GM12873 (cell line): ENCODE measurements at regions not wholly inside any gene's neighbourhood (a gene's known extent, or its start where the extent isn't known, plus 50 kb on each side); places are given as distances from the start of the nearest gene placed in this dataset.

Experiments used
- TF ChIP-seq, protein P1 (sequence below): IDR thresholded peaks from 2 replicates; pipeline ENCODE4 v1.5.1; 2012; ENCODE audit warnings: low read depth, mild to moderate bottlenecking, moderate library complexity, low read length, control low read depth; ENCODE audit not compliant: insufficient read depth; ENCODE audit errors: missing control alignments

DNA sequence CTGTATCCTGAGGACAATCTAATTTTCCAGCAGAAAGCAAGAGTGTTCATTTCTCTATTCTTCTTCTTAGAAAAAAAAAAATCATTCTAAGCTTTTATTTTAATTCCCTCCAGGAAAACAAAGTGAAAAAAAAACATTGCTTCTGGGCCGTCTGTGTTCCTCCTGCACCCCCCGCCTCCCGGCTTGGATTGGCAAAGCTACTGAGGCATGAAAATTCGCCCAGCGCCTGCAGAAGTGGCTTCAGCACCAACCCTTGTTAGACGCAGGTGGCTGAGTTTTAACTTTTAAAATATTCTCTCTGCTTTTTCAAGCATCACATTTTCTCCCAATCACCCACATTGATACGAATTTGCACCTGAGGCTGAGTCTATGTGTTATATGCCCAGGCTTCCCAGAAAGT lies 401.6 kb downstream of the BRD1 start:
- TF ChIP-seq, protein P1, sequence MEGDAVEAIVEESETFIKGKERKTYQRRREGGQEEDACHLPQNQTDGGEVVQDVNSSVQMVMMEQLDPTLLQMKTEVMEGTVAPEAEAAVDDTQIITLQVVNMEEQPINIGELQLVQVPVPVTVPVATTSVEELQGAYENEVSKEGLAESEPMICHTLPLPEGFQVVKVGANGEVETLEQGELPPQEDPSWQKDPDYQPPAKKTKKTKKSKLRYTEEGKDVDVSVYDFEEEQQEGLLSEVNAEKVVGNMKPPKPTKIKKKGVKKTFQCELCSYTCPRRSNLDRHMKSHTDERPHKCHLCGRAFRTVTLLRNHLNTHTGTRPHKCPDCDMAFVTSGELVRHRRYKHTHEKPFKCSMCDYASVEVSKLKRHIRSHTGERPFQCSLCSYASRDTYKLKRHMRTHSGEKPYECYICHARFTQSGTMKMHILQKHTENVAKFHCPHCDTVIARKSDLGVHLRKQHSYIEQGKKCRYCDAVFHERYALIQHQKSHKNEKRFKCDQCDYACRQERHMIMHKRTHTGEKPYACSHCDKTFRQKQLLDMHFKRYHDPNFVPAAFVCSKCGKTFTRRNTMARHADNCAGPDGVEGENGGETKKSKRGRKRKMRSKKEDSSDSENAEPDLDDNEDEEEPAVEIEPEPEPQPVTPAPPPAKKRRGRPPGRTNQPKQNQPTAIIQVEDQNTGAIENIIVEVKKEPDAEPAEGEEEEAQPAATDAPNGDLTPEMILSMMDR, result no peak

DNA sequence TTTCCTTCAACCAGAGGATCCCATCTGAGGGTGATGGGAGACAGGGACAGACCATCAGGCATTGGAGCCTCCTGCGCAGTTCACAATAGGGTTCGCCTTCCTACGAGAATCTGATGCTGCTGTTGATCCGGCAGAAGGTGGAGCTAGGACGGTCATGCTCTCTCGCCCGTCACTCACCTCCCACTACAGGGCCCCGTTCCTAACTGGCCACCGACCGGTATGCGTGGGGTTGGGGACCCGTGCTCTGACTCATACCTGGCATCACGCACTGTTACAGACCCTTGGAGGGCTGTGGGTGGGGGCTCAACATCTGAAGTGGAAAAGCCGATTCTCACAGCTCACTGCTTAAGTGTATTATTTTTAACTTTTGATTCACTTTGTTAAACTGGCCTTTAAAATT lies 402.3 kb downstream of the BRD1 start:
- TF ChIP-seq, protein P1, result no peak

DNA sequence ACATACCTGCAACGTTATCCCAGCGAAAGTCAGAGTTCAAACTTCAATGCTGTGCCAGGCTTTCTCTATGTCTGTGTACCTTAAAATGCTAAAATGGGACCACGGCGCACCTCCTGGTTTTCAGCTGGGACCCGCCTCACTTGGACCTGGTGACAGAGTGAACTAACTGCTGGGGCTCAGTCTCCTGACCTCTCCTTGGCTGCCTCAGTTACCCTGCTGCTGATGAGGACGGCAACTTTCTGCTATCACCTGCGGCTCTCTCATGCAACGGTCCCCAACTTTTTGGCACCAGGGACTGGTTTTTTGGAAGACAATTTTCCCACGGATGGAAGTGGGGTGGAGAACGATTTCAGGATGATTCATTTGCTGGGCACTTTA lies 402.8 kb downstream of the BRD1 start:
- TF ChIP-seq, protein P1, result no peak

DNA sequence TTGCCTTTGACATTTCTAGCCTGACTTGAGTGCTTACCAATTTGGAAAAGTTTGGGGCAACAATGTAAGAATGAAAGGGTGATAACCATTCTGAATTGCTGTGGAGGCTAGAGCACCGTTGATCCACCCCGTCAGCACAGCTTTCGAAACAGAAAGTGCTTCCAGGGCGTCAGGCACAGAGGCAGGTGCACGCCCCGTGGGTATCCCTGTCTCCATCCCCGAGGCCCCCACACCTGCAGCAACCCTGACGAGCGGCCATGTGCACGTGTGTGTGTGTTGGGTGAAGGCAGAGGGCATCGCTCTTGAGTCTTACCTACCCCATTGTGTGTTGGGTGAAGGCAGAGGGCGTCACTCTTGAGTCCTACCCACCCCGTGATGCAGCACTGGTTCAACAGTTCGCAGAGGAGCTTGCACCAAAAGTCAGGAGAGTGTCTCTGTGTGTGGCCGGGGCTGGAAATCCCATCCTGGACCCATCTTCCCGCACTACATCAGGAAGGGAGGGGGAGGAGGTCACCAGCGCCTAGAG lies 404.5 kb downstream of the BRD1 start:
- TF ChIP-seq, protein P1, result no peak

DNA sequence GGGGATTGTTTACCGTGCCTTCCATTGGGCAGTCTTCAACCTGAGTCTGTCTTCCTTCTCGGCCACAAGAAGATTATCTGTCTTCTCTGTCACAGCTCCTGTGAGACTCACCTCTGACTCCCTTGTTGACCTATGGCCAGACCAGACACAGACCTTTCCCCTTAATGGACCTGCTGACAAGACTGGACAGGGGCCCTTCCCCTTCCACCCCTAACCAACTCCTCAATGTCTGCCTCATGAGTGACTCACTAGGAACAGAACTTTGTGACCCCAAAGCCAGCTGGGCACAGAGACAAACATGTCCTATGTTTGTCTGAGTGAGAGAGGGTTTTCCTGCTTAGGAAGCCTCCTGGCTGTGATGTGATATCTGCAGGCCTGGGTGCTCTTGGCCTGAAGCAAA lies 405.0 kb downstream of the BRD1 start:
- TF ChIP-seq, protein P1, result no peak

DNA sequence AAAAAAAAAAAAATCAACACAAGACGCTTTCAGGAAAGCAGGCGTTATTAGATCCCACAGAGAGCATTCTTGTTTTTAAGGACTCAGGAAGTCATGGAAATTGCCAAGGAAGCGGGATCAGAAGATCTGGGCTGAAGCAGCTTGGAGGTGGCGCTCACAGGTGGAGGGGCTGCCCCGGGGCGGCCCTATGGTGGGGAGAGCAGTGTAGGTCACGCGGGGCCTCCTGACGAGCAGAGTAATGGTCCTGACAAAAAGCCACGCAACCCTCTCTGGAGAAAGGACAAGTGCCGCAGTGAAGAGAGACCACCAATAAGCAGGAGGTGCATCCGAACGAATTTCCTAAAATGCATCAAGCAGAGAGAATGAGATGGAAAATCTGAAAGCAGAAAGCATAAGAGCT lies 407.0 kb downstream of the BRD1 start:
- TF ChIP-seq, protein P1, result no peak

DNA sequence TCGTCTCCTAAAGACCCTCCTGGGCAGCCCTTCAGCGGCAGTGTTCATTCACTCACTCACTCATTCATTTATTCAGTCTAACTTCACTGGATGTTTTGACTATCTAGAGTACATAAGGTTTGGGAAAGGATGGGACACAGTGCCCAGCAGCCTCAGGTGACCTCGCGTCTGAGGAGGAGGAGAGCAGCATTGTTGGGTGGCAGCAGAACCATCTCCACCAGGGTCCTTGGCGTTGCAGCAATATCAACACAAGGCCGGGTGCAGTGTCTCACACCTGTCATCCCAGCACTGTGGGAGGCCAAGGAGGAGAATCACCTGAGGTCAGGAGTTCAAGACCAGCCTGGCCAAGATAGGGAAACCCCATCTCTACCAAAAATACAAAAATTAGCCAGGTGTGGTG lies 408.0 kb downstream of the BRD1 start:
- TF ChIP-seq, protein P1, result no peak
